GM10248 (cell line): ENCODE measurements at regions not wholly inside any gene's neighbourhood (a gene's known extent, or its start where the extent isn't known, plus 50 kb on each side); places are given as distances from the start of the nearest gene placed in this dataset.

Source experiments
- CTCF ChIA-PET: fragments of 300-600 bp; sonication (Branson Sonifier 250); formaldehyde crosslinking; extraction: SDS; loops from one replicate; lab custom pipeline; 2021; ENCODE audit warnings: antibody characterized with exemption; lab: Yijun Ruan, JAX
- POLR2A ChIA-PET: fragments of 350-650 bp; sonication (Branson Sonifier 250); formaldehyde crosslinking; extraction: SDS; loops from one replicate; lab custom pipeline; 2020; ENCODE audit warnings: antibody characterized with exemption; lab: Yijun Ruan, JAX
- DNase-seq: peaks from one replicate; pipeline ENCODE4 v3.0.0; 2012; ENCODE audit errors: extremely low spot score
- CTCF ChIP-seq: IDR thresholded peaks from 2 replicates; pipeline ENCODE4 v1.5.1; 2012; ENCODE audit warnings: mild to moderate bottlenecking, low read depth; ENCODE audit errors: extremely low read depth, missing control alignments, control extremely low read depth

GRCh38 chr16:65481956-65482355 lies 360.1 kb upstream of the CDH11 start:
- CTCF ChIA-PET: no interaction called here
- POLR2A ChIA-PET: no interaction called here
- TF ChIP-seq CTCF: no peak
- no peak for DNase-seq

GRCh38 chr16:65480281-65481091 lies 358.6 kb upstream of the CDH11 start:
- no peak for TF ChIP-seq CTCF
- POLR2A ChIA-PET: no interaction called here
- CTCF ChIA-PET: interaction anchor here (0.8 kb wide), 1 partner anchor 34 kb away, joined by 3 read pairs; no protein-coding TSS in a partner anchor
- DNase-seq: no peak

GRCh38 chr16:65476448-65476955 lies 354.6 kb upstream of the CDH11 start:
- POLR2A ChIA-PET: no interaction called here
- TF ChIP-seq CTCF: no peak
- DNase-seq: no peak
- CTCF ChIA-PET: no interaction called here

- no peak for DNase-seq
- no peak for TF ChIP-seq CTCF
- POLR2A ChIA-PET: no interaction called here
- CTCF ChIA-PET: no interaction called here
These were observed 351.8 kb upstream of the CDH11 start for GRCh38 chr16:65473699-65474098.

GRCh38 chr16:65469116-65469515 lies 347.3 kb upstream of the CDH11 start:
- ChIA-PET CTCF (no interaction called here), POLR2A (no interaction called here)

GRCh38 chr16:65468133-65468532 lies 346.3 kb upstream of the CDH11 start:
- no peak for TF ChIP-seq CTCF
- POLR2A ChIA-PET: no interaction called here

More at GRCh38 chr16:65469116-65469515, 347.3 kb upstream of the CDH11 start:
- DNase-seq: no peak
- TF ChIP-seq CTCF: no peak

More at GRCh38 chr16:65468133-65468532, 346.3 kb upstream of the CDH11 start:
- CTCF ChIA-PET: no interaction called here
- DNase-seq: no peak
